Fibroblast of mammary gland (primary cell): ENCODE measurements at regions not wholly inside any gene's neighbourhood (a gene's known extent, or its start where the extent isn't known, plus 50 kb on each side); places are given as distances from the start of the nearest gene placed in this dataset.

ENCODE experiments used
- DNase-seq: peaks from one replicate; pipeline ENCODE4 v3.0.0-alpha.2; 2010; ENCODE audit warnings: low read depth
- H3K4me3 ChIP-seq: 2 replicates; pipeline ENCODE4 v1.5.1; 2011; ENCODE audit warnings: low read depth, mild to moderate bottlenecking, low read length, moderate library complexity; ENCODE audit not compliant: control insufficient read depth
- CTCF ChIP-seq: conservative IDR thresholded peaks from 2 replicates; pipeline ENCODE4 v1.5.1; 2011; ENCODE audit warnings: low read depth, low read length, inconsistent platforms; ENCODE audit not compliant: control insufficient read depth, insufficient read depth

GRCh38 chr1:232452117-232452516 is 177.8 kb downstream of the SIPA1L2 start:
- H3K4me3 ChIP-seq = no peak overlapping the region
- TF ChIP-seq CTCF = no peak
- no peak for DNase-seq

- DNase-seq = no peak
- TF ChIP-seq CTCF = no peak
- H3K4me3 ChIP-seq = no peak overlapping the region
Measured at GRCh38 chr1:232451506-232451905, 178.4 kb downstream of the SIPA1L2 start.

- TF ChIP-seq CTCF = no peak
- no peak overlapping the region for H3K4me3 ChIP-seq
- no peak for DNase-seq
Measured at GRCh38 chr1:232450615-232451014, 179.3 kb downstream of the SIPA1L2 start.

GRCh38 chr1:232447125-232447524 is 182.8 kb downstream of the SIPA1L2 start:
- no peak for DNase-seq
- no peak for TF ChIP-seq CTCF
- H3K4me3 ChIP-seq = no peak overlapping the region

- DNase-seq = no peak
- no peak for TF ChIP-seq CTCF
- no peak overlapping the region for H3K4me3 ChIP-seq
Measured at GRCh38 chr1:232445361-232446106, 184.4 kb downstream of the SIPA1L2 start.

GRCh38 chr1:232443372-232443771 is 186.6 kb downstream of the SIPA1L2 start:
- no peak for TF ChIP-seq CTCF
- H3K4me3 ChIP-seq = no peak overlapping the region
- no peak for DNase-seq

GRCh38 chr1:232441036-232441411 is 188.9 kb downstream of the SIPA1L2 start:
- no peak for TF ChIP-seq CTCF
- no peak for DNase-seq
- no peak overlapping the region for H3K4me3 ChIP-seq
